ENCODE measurements at regions not wholly inside any gene's neighbourhood (a gene's known extent, or its start where the extent isn't known, plus 50 kb on each side); places are given as distances from the start of the nearest gene placed in this dataset.

DNA sequence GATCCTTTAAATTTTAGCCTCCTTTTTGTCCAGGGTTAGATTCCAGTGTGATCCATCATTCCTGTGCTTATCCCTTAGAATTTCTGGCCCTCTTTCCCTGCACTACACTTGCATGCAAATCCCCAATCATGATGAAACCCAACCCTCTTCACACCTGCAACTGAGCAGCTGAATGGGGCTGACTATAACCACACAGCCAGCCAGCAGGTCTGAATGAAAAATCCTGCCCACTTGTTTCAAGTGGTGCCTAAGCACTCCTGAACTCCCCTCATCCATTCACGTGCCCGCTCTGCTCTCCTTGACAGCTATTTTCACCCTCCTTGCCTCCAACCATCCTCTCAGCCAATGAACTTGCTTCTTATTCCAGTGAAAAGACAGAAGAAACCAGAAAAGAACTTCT lies 80.5 kb upstream of the AFF3 start:
- no peak for DNase-seq

DNA sequence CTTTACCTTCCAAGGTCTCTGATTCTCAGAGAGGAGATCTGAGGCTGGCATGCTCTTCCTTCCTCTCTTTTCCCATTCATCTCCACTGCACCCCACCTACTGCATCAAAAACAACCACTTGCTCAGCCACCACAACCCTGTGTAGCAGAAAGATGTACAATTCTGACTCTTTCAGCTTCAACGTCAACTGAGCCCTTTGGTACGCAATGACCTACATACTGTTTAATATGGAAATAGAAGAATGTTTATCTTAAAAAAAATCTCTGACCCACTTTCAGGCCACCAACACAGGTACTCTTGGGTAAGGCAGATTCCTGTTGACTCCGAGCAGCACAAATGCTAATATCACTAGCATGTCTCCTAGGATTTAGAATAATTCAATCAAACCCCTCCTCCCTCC lies 76.2 kb upstream of the AFF3 start:
- DNase-seq: peak in 1 of 2 donors; percentile 18

DNA sequence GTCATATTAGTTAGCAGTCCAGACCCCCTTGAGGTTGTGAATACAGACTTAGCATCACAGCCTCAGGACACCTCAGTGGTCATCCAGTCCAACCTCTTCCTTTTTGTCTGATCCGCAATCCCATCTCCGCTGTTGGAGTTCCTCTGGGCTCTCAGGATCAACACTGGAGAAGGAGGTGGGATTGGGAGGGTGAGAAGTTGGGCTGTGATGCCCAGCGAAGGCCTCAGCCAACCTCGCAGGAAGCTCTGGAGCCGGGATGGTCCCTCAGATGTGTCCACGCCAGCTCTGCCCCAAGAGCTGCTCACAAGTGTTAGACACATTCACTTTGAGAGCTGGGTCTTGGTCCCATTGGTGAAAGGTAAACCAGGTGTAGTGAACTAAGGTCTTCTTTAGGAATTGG lies 74.9 kb upstream of the AFF3 start:
- DNase-seq: no peak

DNA sequence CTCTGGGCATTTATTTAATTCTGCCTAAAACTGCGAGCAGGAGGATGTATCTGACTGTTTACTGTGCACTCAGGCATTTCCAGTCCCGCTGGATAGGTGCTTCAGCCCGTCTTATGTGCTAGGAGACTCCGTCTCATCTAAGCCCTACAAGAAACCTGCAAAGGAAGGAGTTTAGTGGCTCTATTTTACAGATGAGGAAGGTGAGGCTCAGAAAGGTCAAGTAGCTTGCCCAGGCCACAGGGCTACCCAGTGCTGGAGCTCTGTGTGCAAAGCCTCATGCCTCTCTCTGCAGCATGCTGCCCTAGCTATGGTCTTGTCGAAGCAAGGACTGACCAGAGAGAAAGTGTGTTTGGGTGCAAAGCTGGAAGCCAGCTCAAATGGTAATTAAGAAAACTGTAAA lies 73.6 kb upstream of the AFF3 start:
- no peak for DNase-seq

DNA sequence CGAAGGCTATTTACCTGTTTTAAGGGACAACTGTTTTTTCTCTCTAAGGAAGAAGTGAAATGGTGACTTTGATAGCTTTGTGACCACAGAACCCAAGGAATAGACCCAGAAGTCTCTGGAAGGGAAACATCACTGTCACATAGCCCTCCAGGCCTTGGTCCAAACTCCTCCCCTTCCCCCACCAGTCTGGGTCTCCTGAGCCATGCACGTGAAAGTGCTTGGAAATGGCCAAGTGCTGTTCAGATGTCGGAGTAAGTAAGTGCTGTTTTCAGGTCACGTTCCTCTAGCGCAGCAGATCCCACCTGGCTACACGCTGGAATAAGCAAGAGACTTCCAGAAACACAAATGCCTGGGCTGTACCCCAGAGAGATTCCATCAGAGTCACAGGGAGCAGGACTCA lies 73.0 kb upstream of the AFF3 start:
- no peak for DNase-seq

DNA sequence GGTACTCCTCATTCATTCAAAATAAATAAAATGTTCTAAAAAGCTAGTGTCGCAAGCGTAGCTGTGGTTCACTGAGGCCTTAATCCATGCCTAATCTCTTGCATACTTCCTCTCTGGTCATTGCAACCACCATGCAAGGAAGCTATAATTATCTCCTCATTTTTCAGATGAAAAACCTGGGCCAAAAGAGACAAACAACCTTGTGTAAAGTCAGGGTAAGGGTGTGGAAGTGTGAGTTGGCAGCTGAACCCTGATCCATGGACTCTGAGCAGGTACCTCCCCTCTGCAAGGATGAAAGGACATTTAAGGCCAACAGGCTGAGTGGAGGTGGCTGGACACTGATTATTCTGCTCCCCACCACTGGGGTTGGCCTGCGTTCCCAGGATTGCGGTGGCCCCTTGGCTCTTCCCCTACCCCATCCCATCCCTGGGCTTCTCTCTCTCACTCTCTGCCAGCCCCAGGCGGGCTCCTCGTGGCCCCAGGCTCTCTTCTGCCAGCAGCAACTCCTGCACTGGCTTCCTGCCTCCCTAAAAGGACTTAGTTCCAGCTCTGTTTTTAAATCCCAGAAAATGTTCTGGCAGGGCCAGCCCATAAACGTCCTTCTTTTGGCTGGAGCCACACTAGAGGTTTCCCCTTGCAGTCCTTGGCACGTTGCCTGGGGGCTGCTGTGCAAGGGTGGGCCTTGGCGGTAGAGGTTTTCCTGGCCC lies 72.0 kb upstream of the AFF3 start:
- DNase-seq: no peak

DNA sequence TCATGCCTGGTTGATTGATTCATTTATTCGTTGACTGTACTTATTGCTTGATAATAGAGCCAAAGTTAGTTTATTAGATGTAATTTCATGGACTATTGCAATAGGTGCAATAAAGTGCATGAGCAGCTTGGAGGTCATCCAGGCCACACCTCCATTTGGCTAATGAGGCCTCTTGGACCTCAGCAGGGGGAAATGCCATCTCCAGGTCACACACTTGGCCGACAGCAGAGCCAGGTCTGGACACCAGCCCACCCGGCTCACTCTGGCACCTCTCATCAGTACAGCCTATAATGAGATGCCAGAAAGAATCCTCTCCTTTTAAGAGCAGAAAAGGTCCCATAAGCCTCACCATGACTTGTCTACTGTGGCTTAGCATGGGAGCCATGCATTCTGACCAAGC lies 71.2 kb upstream of the AFF3 start:
- no peak for DNase-seq

DNA sequence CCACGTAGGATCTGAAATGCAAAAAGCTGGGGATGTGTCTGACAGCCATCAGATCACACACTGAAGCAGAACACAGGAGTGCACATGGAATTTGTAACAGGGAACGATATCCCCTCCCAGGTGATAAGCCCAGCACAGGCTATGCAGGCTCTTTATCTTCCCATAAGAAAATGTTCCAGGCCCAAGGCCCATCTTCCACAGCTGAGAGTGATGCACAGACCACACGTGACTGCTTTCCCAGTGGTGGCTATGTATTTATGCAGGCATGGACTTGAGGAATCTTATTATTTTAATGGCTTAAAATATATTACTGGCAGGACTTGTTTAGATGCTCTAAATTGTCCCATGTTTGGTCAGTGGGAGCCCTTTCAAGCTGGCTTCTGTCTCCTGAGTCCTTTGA lies 70.5 kb upstream of the AFF3 start:
- DNase-seq: no peak

DNA sequence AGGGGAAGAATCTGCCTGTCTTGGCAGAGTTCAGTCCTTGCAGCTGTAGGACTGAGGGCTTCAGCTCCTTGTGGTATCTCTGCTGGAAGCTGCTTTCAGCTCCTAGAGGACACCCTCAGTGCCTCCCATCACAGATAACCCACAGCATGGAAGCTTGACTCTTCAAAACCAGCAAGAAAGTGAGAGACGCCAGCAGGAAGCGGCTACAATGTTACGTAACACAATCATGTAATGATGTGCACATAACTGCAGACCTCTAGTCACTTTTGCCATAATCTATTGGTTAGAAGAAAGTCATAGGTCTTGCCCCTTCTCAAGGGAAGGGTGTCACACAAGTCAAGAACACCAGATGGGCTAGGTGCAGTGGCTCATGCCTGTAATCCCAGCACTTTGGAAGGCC lies 69.1 kb upstream of the AFF3 start:
- DNase-seq: no peak

DNA sequence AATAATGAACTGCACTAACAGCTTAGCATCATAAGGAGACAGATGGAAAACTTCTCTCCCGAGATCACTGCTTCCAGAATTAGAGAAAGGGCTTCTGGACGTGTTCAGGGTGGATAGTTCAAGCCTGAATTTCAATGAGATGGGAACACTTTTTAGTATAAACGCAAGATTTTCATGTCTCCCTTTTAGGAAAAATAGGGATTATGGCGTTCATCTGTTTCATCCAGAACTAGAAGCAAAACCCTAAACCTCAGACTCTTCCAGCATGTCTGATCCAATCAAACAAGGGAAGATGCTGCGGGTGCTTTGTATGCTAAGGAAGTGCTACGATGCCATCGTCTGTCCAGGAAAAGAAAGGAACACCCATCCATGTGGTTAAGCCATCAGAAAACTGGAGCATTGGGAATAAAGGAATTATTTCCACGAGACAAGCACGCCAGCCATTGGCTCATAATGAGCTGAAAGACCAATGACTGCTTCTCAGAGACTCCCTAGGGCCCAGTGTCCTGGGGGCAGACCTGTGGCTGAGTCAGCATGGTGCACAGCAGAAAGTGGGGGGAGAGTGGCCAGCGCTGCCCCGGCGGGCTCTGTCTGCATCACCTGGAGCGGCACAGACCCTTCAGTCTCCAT lies 65.9 kb upstream of the AFF3 start:
- DNase-seq: no peak

DNA sequence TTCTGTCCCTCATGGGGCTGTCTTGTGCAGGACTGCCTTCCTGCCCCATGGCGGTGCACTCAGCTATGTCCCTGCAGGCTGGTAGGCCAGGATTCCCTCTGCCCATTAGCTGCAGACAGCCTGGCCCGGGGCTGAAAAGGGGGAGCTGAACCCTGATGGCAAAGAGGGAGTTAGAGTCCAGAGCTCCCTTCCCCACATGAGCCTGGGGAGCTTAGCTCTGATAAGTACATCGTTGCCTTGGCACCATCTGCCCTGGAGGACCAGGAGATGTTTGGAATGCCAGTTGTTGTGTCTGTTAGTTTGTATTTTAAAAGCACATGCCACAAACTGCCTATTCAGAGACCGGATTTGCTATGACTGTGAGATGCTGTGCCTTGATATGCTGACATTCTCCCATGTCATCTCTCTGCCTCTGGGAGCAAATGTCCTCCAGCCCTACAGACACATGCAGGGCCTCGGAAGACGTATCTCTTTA lies 65.1 kb upstream of the AFF3 start:
- DNase-seq: no peak

DNA sequence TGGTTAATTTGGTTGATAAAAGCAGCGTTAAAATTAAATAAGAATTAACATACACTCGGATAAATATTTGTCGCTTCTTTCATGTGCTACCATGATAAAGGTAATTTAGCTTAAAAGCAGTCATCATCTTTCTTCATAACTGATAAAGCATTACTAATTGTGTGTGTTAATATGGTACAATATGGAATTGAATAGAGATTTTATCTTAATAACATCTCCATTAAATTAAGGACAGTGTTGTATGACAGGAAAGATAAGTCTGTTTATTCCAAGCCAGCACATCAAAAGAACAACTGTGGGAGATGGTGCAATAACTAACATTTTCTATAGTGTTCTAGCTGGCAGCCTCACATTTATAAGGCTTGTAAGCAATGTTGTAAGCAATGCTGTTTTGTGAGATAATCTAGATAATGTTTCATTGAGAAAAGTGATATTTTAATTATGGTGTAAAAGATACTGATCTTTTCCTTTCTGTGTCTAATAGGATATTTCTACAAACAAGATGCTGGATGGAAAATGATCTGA lies 64.4 kb upstream of the AFF3 start:
- no peak for DNase-seq

DNA sequence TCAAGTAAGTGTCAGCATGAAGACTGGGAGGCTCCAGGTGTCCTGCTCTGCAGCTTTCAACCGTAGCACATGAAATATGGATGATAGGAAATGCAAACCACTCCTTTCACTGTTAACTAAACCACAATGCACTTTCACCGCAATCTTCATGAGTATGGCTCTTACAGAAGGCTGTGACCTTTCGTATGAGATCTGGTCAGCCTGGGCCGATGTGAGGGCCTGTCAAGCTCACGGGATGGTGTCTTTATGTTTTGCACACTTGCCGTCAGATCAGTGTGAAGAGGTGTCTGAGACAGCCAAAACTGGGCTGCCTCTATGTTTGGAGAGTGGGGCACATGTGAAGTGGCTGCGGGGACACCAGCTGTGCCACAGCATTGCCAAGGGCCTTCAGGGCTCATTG lies 62.8 kb upstream of the AFF3 start:
- DNase-seq: no peak

DNA sequence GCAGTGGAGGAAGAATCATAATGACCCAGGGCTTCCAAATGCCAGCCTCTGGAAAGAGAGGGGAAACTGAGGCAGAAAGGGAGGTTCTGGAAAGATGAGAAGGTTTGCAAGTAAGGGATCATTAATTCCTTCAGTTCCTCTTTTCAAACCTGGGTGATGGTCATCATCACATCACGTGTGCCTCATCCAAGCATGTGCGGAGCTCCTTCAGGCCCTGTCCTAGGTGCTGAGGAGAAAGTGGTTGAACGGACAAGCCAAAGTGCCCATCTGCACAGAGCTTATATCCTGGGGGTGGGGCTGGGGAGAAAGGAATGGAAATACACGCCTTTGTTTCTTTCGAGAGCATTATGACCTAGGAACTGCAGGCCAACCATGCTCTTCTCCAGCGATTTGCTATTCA lies 60.2 kb upstream of the AFF3 start:
- DNase-seq: no peak

DNA sequence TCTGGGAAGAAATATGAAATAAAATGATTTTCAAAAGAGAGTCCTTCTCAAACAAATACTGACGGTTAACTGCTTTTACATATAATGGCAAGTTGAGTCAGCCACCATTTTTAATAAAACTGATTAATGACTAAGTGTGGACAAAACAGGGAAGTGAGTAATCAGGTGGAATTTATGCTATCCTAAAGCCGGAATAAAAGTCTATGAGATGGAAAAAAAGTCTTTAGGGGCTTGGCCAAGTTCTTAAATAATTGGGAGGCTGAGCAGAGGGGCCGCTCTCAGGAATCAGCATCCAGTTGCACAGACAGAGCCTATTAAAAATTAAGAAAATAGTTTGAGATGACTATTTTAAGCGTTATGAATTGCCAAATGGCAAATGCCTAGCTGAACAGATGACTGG lies 58.6 kb upstream of the AFF3 start:
- DNase-seq: no peak

DNA sequence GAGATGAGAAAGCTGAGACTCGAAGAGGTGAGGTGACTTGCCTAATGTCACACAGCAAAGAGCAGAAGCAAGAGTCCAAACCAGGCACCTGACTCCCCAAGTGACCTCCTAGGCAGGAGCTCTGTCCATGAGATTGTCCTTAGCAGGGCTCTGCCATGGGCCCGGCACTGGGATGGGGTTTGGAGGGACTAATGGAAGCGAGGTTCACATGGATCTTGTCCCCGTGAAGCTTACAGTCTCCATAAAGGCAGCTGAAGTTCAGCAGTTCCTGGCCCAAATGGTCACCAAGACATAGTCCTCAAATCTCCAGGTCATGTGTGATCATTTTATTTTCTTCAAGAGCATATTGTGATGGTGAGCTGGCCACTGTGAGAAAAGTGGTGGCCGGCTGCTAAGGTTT lies 57.0 kb upstream of the AFF3 start:
- no peak for DNase-seq

DNA sequence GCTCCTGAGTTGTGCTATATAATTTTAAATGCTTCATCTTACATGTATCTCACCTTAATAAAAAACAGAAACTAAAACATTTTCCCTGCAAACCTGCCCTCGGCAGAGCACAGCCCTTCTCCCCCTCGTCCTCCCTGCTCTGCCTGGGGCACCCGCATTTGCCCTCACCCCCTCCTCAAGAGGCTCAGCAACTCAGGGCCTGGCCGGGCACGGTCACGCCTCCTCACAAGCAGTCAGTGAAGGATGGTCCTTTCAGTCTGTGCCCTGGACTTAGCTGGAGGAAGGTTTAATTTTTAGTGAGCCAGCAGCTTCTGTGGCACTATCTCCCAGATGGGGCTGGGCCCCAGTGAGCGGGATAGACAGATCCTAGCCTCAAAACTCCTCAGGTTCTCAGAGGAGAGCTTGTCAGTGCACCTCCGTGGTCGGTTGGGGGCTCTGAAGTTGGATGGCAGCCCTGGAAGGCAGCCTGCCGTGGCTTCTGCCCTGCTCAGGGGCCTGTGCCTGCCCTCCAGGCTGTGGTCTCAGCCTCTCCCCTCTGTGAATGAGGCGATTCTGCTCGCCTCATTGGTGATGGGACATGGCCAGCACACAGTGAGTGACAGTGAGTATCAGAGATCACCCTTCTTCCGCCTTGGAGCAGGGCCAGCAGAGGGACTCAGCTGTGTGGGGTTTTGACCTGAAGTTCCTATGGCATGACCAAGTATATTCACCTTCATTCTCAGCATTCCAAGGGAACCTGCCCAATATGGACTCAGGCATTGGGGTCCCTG lies 56.3 kb upstream of the AFF3 start:
- DNase-seq: no peak

DNA sequence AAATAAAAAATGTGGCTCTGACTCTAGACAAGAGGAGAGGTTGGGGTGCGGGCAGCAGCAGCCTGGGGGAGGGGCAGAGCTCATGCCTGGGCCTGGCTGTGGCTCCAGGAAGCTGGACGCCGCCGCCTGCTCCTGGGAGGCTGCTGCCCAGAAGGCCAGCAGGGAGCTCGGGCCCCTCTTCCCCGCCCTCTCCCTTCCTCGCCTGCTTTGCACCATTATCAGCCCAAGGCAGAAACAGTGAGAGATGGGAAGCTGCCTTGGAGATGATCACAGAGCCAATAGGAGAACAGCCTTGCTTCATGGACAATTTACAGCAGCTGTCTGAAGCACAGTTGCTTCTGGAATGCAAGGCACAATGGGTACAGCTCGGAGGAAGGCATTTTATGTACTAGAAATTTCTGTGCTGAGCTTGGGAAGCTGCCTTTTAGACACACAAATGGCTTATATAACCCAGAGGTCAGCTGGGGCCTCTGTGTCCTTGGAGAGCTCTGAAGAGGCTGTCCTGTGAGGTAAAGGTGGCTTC lies 55.3 kb upstream of the AFF3 start:
- DNase-seq: no peak

DNA sequence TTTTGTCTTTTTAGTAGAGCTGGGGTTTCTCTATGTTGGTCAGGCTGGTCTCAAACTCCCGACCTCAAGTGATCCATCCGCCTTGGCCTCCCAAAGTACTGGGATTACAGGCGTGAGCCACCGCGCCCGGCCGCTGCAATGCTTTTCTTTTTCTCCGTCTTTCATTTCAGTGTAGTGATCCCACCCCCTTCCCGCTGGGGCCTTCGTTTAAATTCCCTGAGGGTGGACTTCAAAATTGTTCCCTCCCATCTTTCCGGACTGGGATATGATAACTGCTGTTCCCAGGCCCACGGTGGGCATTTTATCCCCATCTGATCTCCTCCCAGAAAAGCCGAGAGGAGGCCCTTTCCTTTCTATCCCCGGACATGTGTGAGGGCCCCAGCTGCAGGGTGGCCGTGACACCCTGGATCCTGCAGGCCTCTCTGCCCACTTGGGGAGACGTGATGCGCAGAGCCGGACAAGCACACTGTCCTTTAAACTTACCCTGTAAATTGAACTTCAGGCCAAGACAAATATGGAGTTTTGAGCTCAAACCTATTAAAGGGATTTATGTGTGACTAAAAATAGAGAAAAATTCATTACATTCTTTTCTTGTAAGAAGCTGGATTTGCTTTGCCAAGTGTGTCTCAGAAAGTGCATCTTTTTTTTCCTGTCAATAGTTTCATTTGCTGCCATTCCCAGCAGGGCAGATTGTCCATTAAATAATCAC lies 54.5 kb upstream of the AFF3 start:
- DNase-seq: no peak

DNA sequence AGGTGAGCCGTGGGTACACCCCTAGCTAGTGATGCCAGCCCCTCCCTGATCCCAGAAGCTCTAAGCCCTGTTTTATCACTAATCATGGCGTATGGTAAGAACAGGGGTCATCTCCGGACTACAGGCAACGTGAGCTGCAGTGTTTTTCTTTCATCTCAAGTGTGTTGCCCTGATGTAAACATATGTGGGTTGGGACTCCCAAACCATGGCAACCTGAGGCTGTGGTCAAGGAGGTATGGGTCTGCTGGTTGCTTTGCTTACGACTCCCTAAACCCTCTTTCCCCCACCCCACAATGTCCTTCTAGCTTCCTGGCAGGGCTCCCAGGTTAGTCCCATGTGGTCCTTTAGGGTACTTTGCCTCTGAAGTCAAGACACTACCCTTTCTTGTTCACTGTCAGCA lies 53.6 kb upstream of the AFF3 start:
- no peak for DNase-seq

DNA sequence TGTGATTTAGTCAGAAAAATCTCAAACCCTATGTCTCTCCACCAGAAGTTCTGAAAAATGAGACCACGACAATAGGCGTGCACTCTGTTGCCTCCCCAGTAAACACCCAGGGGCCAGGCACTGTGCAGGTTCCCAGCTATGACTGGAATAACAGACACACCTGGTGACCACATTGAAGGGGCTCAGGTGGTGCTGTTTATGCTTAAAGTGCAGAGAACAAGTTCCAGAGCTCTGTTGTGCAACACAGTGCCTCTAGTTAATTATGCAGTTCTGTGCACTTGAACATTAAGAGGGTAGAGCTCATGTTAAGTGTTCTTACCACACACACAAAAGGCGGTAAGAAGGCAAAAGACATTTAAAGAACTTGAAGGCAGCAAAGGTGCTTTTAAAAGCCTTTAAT lies 52.6 kb upstream of the AFF3 start:
- no peak for DNase-seq

DNA sequence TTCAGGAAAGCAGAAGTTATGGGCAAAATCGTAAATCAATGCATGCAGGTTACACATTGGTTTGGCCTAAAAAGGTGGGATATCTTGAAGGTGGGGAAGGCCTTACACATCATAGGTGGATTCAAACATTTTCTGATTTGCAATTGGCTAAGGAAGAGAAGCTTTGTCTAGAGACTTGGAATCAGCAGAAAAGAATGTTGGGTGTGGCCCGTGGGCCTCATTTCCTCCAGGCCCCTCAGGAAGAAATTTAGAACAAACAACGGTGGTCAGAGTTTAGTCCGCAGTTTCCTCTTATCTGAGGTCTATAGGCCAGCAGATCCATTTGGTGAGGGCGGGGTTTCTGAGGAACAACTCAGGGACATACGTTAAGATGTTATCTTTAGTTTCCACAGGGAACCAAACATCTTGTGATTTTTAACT lies 50.9 kb upstream of the AFF3 start:
- no peak for DNase-seq

DNA sequence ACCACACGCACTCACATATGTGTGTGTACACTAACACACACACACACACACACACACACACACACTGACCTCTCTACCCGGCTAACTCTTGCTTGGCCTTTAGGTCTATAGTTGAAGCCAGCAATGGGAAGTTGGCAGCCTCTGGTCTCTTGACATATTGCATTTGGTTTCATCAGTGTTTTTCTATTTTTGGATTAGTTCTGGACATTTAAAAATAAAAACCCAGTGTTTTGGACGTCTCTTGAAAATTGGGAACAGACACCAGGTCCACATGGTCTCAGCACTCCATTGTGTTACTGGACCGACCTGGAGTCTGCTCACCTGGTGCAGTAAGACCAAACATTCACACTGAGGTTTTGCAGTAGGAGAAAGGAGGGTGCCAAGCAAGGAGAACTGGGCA lies 50.4 kb upstream of the AFF3 start:
- DNase-seq: no peak
